Right lung (tissue), 2 donors: ENCODE measurements at regions not wholly inside any gene's neighbourhood (a gene's known extent, or its start where the extent isn't known, plus 50 kb on each side); places are given as distances from the start of the nearest gene placed in this dataset.
A peak's percentile ranks its signal among the peaks of the same experiment; 100 is the strongest.
"Not testable (repeated sequence)": the region's sequence is repeated elsewhere in the genome, so short reads cannot be mapped to it uniquely, and the experiment has no call there.

Experiments
- DNase-seq, 2 donors: peaks; one replicate each; pipeline ENCODE4 v3.0.0-alpha.2; 2013

- DNase-seq, result no peak
These were observed 384.2 kb downstream of the DTWD2 start for GRCh38 chr5:118604106-118604505.

DNA sequence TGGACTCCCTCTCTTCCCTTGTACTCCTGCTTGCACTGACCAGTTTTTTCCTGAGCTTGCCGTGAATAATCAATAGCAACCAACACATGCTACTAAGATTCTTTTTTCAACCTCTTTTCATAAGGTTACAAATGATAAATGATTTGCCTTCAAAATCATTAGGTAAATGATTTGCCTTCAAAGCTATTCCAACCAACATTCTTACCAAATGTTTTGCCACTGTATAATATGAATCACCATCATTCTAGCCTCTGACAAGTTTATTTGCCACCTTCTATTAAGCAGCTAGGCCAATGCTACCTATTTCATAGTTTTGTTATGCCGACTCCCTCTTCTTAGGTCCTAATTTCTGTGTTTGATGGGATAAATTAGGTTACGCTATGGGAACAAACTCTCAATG lies 385.1 kb downstream of the DTWD2 start:
- DNase-seq, result no peak

GRCh38 chr5:118598311-118598710 lies 390.0 kb downstream of the DTWD2 start:
- DNase-seq, result no peak

- peak; percentile 70 to 83 for DNase-seq
These were observed 390.8 kb downstream of the DTWD2 start for GRCh38 chr5:118597543-118597942.

- DNase-seq, result no peak
These were observed 392.1 kb downstream of the DTWD2 start for GRCh38 chr5:118596255-118596654.

GRCh38 chr5:118593003-118593328 lies 395.4 kb downstream of the DTWD2 start:
- no peak for DNase-seq

DNA sequence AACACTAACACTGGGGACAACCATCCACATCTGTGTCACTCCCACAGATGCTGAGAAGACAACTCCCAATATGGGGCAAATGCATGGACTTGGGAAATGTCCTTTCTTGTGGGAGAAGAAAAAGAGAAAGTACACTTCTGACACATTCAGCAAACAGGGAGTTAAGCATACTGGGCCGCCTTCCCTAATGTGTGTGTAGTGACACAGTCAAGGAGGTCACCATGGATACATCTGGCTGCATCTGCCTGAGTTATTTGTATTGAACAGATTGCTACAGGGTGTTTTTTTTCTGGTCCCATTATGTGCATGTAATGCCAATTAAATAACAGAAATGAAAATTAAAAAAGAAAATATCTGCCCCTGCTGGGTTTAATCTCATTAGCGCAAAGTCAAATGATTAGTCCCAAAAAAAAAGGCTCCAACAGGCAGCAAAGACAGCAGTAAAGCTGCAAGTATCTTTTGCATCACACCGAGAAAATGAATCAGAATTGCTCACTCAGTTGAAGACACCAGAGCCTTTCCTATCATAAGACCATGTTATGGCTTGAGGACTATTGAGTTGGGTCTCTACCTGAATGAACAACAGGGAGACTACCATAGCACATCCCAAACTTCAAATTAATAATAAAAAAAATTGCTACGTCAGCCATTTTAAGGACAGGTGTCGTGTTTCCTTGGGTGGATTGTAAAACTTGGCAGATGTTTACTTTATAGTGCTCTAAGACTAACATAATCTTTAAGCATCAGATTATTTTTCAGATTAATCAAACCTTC lies 395.9 kb downstream of the DTWD2 start:
- peak in 1 of 2 donors; percentile 32 for DNase-seq

- DNase-seq, result no peak
These were observed 397.5 kb downstream of the DTWD2 start for GRCh38 chr5:118590806-118591205.

DNA sequence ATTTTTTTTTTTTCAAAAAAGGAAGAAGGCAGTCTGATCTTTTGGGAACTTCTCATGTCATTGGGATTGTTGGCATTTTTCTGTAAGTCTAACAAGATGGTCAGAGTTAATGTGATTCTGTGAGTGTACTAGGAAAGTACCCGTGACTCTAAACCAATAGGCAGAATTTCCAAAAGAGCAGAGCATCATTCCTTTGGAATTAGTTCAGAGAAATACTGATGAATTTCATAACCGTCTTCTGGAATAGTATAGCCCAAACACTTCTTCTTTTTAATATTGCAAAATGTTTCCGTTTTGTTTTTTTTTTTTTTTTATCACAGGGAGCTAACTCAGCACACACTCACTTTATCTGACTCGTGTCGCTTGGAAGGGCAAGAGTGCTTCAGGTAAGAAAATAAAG lies 407.4 kb downstream of the DTWD2 start:
- peak in 1 of 2 donors; percentile 32 for DNase-seq

- DNase-seq, result no peak
These were observed 410.3 kb downstream of the DTWD2 start for GRCh38 chr5:118578093-118578492.

GRCh38 chr5:118577621-118578020 lies 410.7 kb downstream of the DTWD2 start:
- DNase-seq, result no peak

DNA sequence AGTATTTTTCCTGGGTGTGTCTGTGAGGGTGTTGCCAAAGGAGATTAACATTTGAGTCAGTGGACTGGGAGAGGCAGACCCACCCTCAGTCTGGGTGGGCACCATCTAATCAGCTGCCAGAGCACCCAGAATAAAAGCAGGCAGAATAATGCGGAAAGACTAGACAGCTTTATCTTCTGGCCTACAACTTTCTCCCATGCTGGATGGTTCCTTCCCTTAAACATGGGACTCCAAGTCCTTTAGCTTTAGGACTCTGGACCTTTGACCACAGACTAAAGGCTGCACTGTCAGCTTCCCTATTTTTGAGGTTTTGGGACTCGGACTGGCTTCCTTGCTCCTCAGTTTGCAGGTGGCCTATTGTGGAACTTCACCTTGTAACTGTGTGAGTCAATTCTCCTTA lies 418.1 kb downstream of the DTWD2 start:
- DNase-seq, result not testable (repeated sequence)

GRCh38 chr5:118569596-118569995 lies 418.8 kb downstream of the DTWD2 start:
- DNase-seq, result not testable (repeated sequence)

DNA sequence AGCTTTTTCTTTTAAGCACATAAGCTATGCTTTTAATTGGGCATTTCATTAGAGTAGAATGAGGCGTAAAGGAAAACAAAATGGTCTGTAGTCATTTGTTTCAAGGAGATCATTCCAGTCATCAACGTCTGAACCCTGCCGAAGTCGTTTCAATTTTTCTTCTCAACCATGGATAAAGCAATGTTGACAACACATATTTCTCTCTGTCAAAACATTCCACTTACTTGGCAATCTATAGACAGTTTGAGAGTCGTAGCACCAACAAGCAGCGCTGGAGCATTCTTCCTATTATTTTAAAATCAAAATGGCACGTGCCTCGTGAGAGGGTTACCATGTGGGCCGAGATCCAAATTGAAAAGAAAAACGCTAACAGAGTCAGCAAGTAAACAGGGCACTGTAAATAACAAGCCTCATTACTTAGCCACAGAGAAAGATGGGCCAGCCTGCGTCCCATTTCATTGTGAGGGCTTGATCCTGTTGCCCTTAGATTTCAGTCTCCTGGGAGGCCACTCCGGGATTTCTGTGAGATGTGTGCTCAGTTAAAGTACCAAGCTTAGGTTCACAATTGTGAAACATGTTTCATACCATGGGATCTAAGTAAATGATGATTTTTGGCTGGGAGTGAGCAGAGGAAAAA lies 422.9 kb downstream of the DTWD2 start:
- DNase-seq, result no peak

DNA sequence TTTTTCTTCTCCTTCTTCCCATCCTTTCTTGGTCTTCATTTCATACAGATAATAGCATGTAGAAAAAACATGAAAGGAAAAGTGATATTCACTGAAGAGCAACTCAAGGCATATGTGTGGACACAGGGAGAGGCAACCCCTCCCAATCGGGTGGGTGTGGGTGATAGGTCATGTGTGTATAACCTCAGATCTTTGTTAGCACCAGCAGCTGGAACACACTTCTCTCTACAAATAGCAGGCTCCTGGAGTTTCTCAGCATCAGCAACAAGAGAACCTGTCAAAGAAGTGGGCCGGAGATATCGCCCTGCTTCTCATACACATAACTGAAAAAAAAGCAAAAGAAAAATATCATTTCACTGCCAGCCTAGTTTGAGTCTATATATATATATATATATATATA lies 426.4 kb downstream of the DTWD2 start:
- DNase-seq, result no peak

- no peak for DNase-seq
These were observed 427.1 kb downstream of the DTWD2 start for GRCh38 chr5:118561235-118561634.

DNA sequence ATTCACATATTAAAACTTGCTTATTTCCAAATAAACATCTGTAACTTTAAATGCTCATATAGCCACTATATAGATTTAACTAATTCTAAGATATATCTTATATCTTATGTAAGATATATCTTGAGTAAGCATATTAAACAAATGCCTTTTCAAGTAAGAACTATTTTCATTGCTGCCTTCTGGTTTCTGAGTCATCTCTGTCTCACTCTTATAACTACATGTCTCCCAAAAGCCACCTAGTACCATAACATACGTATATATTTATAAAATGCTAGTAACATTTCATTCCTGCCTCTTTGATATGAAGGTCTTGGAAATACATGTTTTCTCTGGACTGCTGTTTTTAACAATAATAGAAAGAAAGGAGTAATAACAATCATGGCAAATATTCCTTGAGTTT lies 429.5 kb downstream of the DTWD2 start:
- no peak for DNase-seq

DNA sequence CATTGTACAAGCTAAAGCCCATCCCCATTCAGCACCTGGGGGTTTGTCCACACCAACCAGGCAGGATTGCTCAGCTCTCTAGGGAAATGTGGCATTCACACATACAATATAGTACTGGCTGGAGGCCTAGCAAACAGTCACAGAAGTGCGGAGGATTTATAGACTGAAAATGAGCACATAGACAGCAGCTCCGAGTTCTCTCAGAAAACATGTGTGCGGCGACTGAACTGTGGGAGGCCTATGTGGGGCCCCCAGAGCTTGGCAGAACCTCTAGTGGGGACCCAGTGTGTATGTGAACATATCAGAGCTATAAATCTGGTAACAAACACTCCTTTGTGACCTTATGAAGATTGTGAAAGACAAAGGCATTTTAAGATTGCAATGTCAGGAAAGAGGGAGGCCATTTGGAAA lies 431.1 kb downstream of the DTWD2 start:
- peak; percentile 70 to 74 for DNase-seq

GRCh38 chr5:118556792-118557191 lies 431.6 kb downstream of the DTWD2 start:
- no peak for DNase-seq

DNA sequence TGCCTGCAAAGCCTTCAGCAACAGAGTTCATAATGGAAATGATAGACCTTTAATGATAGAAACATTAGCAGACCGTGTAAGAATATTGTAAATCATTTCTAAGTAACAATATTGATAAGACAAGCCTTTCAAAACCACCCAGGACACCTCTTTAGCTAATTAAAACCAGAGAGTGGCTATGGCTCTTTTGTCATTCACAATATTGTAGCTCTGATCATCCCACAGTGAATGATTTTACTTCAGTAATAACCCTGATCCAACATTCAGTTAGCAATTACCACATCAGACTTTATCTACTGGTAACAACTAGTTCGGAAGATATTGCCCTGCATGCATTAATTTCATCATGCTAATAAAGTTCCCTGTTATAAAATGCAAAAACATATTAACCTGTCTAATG lies 432.6 kb downstream of the DTWD2 start:
- DNase-seq, result no peak

- DNase-seq, result no peak
These were observed 433.4 kb downstream of the DTWD2 start for GRCh38 chr5:118554981-118555380.

DNA sequence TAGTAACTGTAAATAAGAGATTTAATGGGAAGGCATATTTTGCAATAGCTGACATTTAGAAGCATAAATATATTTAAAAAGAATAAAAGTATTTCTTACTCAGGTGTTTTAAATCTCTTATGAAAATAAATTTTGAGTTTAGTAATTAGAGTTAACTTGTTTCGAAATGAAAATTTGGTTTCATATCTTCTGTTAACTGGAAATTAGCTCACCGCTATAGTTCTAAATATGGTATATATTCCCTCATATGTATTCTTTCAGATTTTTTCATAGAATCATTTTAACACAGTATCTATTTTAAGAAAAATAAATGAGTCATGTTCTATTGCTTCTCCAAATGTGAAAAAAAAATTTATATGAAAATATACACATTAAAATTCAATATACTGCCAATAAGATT lies 434.1 kb downstream of the DTWD2 start:
- DNase-seq, result no peak

DNA sequence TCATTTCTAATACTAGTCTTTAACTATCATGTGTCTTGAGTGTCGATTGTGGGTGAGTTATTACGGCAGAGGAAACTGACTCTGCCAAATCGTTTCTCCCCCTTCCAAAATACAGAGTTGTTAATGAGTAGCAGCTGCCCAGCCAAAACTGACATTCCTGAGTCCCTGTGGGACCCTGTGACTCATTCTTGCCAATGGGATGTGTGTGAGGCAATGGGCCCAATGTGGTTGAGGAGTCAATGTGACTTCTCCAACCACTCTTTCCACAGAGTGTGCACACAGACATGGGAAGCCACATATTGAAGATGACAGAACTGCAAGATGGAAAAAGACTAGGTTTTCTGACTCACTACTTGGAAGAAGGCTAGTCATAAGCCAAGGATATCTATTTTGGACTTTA lies 434.7 kb downstream of the DTWD2 start:
- no peak for DNase-seq
